Thymus (tissue), 11 donors: ENCODE measurements at regions not wholly inside any gene's neighbourhood (a gene's known extent, or its start where the extent isn't known, plus 50 kb on each side); places are given as distances from the start of the nearest gene placed in this dataset.
A peak's percentile ranks its signal among the peaks of the same experiment; 100 is the strongest.

Source experiments
- DNase-seq, 9 donors: peaks; one replicate each; pipeline ENCODE4 v3.0.0-alpha.2; 2013; ENCODE audit warnings: low spot score in 9 of 9, low read depth in 6 of 9, missing footprints in 1 of 9
- H3K27ac ChIP-seq, 2 donors: one replicate each; pipeline ENCODE4 v1.5.1; 2013; ENCODE audit warnings: control low read depth in 1 of 2, low read depth in 1 of 2, low read length in 1 of 2, mild to moderate bottlenecking in 1 of 2, moderate library complexity in 1 of 2
- H3K27me3 ChIP-seq, 2 donors: one replicate each; pipeline ENCODE4 v1.5.1; 2013; ENCODE audit warnings: low read length in 1 of 2; ENCODE audit not compliant: control insufficient read depth in 2 of 2, insufficient read depth in 1 of 2
- H3K36me3 ChIP-seq, 2 donors: one replicate each; pipeline ENCODE4 v1.5.1; 2013; ENCODE audit warnings: low read length in 1 of 2, mild to moderate bottlenecking in 1 of 2, moderate library complexity in 1 of 2; ENCODE audit not compliant: control insufficient read depth in 2 of 2, insufficient read depth in 2 of 2
- H3K4me1 ChIP-seq, 2 donors: one replicate each; pipeline ENCODE4 v1.5.1; 2013; ENCODE audit warnings: low read length in 2 of 2; ENCODE audit not compliant: control insufficient read depth in 2 of 2, insufficient read depth in 2 of 2
- H3K4me3 ChIP-seq, 2 donors: one replicate each; pipeline ENCODE4 v1.5.1; 2013; ENCODE audit warnings: low read length in 2 of 2, control low read depth in 1 of 2, mild to moderate bottlenecking in 1 of 2
- H3K9me3 ChIP-seq, 2 donors: one replicate each; pipeline ENCODE4 v1.5.1; 2013; ENCODE audit warnings: low read length in 1 of 2, mild to moderate bottlenecking in 1 of 2; ENCODE audit not compliant: control insufficient read depth in 2 of 2, insufficient read depth in 1 of 2
- WGBS: extraction: QIAGEN DNeasy Blood & Tissue Kit; methylation state at CpG from one replicate; pipeline ENCODE4 v1.1.7; 2013; 5-methylcytosine and 5-hydroxymethylcytosine counted together
- donor health status: healthy.

DNA sequence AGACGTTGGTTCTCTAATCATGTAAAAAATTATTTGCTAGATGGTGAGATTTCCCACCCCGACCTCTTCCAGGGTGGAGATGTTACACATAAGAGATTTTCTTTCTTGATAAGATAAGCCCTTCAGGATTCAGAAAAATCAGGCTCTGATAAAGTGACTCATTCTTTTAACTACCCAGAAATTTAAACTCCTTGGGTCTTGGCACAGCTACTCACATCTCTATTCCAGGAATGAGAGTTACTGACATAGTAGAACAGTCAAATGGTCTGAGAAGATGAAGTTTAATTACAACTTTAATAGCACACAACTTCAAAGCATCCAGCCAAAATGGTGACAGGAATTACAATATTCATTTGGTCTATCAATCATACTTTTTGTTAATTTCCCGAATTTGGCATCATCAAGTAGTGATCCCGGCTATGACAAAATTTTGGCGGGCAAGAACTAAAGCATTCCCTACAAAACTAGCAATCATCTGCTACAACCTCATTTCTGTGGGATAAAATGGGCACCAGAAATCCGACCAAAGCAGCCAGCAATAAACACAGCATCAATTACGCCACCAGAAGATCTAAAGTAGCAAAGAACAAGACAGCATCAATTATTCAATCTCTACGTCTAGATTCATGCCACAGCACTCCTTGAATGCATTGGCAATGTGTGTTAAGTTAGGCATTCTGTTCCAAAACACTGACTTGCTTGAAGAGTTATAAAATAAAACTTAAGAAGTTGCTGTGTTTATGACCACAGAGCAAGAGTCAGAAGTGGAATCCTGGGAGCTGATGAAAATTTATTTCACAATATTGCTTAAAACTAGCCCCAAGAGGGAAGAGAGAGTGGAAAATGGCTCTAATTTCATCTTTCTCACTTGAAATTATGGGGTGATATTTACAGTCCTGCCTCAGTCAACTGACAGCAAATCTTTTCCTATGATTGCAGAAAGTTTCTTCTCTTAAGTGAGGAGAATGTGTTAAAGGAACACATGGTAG, 565.7 kb upstream of the ANKRD30A start:
- Histone ChIP-seq H3K27ac (no peak overlapping the region), H3K9me3 (no peaks in the 10 kb centered on the region), H3K27me3 (no peaks in the 10 kb centered on the region), H3K36me3 (no peaks in the 10 kb centered on the region), H3K4me3 (no peak overlapping the region), H3K4me1 (no peaks in the 10 kb centered on the region)
- 73% methylated on average over 8 of the region's 8 CpGs for WGBS
- DNase-seq: no peak

DNA sequence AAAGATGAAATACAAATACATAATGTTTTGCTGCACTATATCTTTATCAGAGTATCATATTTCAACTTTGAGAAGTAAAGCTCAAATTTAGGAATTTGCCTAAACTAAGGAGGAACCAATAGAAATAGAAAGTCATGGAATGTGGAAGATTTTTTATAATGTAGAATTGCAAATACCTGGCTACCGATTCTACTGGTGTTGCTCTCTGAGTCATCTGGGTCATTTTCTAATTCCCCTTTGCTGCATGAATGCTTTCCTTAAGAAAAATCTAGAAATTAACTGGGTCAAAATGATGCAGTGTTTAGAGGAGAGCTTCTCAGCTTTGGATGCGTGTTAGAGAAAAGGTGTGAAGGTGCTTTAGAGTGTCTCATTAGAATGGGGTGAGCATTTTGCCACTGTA, 568.9 kb upstream of the ANKRD30A start:
- H3K27ac ChIP-seq: no peak overlapping the region
- no peaks in the 10 kb centered on the region for H3K4me1 ChIP-seq
- WGBS: 70% methylated on average over 2 of the region's 2 CpGs
- no peaks in the 10 kb centered on the region for H3K9me3 ChIP-seq
- no peak for DNase-seq
- no peaks in the 10 kb centered on the region for H3K27me3 ChIP-seq
- no peak overlapping the region for H3K4me3 ChIP-seq
- H3K36me3 ChIP-seq: no peaks in the 10 kb centered on the region

DNA sequence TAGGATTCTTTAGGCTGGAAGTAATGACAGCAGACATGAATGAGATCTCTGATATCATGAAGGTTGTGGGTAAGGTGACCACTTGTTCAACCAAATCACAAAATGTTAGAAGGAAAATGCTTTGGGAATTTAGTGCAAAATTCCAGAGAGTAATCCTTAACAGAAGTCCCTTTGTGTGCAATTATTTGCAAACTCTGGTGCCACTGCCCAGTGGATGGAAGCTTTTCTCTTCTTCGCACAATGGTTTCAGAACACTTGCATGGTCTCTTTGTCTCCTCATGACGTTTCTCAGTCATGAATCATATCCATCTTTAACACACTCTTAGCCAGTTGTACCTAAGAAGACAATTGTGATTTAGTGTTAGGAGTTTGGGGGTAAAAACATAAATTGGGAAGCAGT, 570.4 kb upstream of the ANKRD30A start:
- no peaks in the 10 kb centered on the region for H3K4me1 ChIP-seq
- H3K9me3 ChIP-seq: no peaks in the 10 kb centered on the region
- no peak for DNase-seq
- WGBS: 67% methylated on average over 2 of the region's 2 CpGs
- no peaks in the 10 kb centered on the region for H3K27me3 ChIP-seq
- H3K27ac ChIP-seq: no peak overlapping the region
- no peaks in the 10 kb centered on the region for H3K36me3 ChIP-seq
- no peak overlapping the region for H3K4me3 ChIP-seq

DNA sequence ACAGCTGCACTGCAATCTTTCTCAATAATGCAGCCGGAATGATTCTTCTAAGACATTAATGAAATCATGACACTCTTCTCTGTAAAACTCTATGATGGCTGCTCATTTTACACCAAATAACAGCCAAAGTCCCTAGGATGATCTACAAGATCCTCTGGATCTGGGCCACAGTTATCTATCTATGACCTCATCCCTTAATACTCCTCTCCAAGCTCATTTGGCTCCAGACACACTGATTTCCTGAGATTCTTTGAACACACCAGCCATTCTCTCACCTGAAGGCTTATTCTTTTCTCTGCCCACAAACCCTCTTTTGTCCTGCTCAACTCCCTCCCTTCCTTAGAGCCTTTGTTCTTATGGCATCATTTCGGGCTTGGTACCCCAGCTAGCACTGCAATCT, 577.4 kb upstream of the ANKRD30A start:
- Histone ChIP-seq H3K36me3 (no peaks in the 10 kb centered on the region), H3K27ac (no peak overlapping the region), H3K27me3 (no peaks in the 10 kb centered on the region), H3K4me3 (no peak overlapping the region), H3K9me3 (no peaks in the 10 kb centered on the region), H3K4me1 (no peaks in the 10 kb centered on the region)
- 89% methylated on average over 2 of the region's 2 CpGs for WGBS
- no peak for DNase-seq

DNA sequence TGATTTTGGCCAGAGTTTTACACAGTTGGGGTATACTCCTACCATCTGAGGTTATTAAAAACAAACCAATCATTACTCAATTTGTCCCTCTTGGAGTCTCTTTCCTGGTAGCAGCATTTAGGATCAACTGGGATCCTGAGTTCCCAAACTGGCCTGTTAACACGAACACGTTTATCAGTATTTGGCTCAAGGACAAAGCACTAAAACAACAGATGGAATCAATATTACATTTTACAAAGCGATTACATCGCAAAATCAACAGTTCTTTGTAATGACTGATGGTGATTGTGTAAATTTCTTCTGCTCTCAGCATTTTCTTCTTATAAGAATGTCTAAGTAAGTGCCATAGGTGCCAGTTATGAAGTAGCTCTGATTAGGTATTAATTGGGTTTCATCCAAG, 582.9 kb upstream of the ANKRD30A start:
- Histone ChIP-seq H3K27me3 (no peaks in the 10 kb centered on the region), H3K36me3 (no peaks in the 10 kb centered on the region), H3K4me3 (no peak overlapping the region), H3K9me3 (no peaks in the 10 kb centered on the region), H3K27ac (no peak overlapping the region), H3K4me1 (no peaks in the 10 kb centered on the region)
- WGBS: 98% methylated on average over 4 of the region's 4 CpGs
- no peak for DNase-seq

DNA sequence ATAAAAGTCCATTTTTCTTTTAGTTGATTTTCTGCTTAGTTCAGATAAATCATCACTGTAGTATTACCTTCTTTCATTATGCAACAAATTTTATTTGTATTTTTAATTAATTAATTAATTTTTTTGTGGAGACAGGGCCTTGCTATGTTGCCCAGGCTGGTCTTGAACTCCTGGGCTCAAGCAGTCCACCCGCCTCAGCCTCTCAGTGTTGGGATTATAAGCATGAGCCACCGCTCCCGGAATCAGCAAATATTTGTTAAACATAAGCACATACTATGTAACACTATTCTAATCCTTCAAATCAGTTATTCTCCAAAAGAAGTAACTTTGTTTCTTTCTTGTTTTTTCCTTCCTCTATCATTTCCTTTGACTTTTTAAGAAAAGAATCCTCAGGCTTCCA, 584.8 kb upstream of the ANKRD30A start:
- no peaks in the 10 kb centered on the region for H3K27me3 ChIP-seq
- H3K36me3 ChIP-seq: no peaks in the 10 kb centered on the region
- DNase-seq: no peak
- H3K4me1 ChIP-seq: no peaks in the 10 kb centered on the region
- no peak overlapping the region for H3K27ac ChIP-seq
- no peaks in the 10 kb centered on the region for H3K9me3 ChIP-seq
- H3K4me3 ChIP-seq: no peak overlapping the region
- WGBS: 96% methylated on average over 3 of the region's 3 CpGs

DNA sequence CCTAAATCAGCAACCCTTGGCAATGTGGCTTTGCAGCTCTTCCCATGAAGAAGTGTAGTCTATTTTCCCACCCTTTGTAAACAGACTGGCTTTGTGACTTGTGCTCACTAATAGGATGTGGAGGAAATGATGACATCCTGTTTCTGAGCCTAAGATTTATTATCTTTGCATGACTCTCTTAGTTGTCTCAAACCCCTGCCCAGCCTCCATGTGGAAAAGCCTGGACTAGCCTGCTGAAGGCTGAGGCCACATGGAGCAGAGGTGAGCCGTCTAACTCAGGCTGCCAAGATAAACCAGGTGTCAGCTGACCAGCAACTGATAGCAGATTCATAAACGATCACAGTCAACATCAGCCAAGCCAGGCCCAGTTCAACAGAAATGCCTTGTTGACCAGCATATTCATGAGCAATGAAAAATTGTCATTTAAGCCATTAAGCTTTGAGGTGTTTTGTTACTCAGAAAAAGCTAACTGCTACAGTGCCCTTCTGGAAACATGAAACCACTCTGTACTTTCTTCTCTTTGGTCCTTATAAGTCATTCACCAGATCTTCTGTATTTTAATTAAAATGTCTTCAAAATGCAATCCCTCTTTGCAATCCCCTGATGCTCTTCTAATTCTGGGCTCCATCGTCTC, 586.3 kb upstream of the ANKRD30A start:
- Histone ChIP-seq H3K27me3 (no peaks in the 10 kb centered on the region), H3K27ac (no peak overlapping the region), H3K36me3 (no peaks in the 10 kb centered on the region), H3K4me3 (no peak overlapping the region), H3K9me3 (no peaks in the 10 kb centered on the region), H3K4me1 (no peaks in the 10 kb centered on the region)
- 38% methylated on average over 3 of the region's 3 CpGs for WGBS
- DNase-seq: no peak

DNA sequence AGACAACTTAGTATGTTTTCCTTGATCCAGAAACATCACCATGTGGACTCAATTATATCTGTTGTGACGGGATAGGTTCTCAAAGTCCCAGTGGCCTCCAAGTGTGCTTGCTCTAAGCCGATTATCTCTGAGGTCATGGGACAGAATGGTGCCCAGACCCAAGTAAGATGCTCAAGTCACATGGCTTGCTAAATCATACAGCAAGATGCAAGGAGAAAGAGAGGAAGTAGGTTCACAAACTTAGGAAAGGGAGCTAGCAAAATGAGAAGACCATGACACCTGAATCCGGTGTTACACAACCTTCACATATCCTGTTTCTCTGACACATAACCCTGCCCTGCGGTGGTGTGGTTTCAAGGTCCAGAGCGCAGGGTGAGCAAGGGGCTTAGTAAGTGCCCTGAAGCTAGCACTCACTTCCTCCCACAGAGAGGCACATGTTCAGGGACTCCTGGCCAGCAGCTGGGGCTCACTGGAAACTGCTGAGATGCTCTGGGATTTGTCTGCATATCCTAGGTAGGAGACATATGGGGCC, 590.9 kb upstream of the ANKRD30A start:
- DNase-seq: peak in 1 of 9 donors; percentile 4
- no peaks in the 10 kb centered on the region for H3K36me3 ChIP-seq
- peaks cover 0 to 2% of the 10 kb centered on the region in 2 donors for H3K9me3 ChIP-seq
- no peaks in the 10 kb centered on the region for H3K4me1 ChIP-seq
- no peak overlapping the region for H3K4me3 ChIP-seq
- 17% methylated on average over 5 of the region's 5 CpGs for WGBS
- no peaks in the 10 kb centered on the region for H3K27me3 ChIP-seq
- no peak overlapping the region for H3K27ac ChIP-seq

DNA sequence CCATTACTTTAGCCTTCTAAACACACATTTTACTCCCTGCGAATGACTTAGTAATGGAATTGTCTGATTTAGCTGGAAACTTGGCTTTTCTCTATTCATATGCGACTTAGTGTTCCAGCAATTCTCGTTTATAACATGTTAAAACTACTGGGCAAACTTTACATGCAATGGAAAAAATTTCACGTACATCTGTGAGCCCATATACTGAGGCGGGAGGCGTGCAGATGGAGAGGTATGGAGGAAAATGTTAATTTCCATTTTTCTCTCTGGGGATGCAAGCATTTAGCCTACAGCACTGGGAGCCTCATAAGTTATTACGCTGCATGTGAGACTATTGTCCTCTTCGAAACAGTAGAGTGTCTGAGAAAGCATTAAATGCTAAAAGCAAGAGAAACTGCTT, 591.5 kb upstream of the ANKRD30A start:
- Histone ChIP-seq H3K36me3 (no peaks in the 10 kb centered on the region), H3K27me3 (no peaks in the 10 kb centered on the region), H3K27ac (no peak overlapping the region), H3K4me1 (no peaks in the 10 kb centered on the region), H3K4me3 (no peak overlapping the region), H3K9me3 (peaks cover 0 to 2% of the 10 kb centered on the region in 2 donors)
- WGBS: 95% methylated on average over 8 of the region's 8 CpGs
- no peak for DNase-seq
